HPDE6-E6E7 (cell line): ENCODE measurements at regions not wholly inside any gene's neighbourhood (a gene's known extent, or its start where the extent isn't known, plus 50 kb on each side); places are given as distances from the start of the nearest gene placed in this dataset.

ENCODE experiments used
- DNase-seq: peaks from one replicate; pipeline ENCODE4 v3.0.0; 2011; ENCODE audit warnings: missing footprints; ENCODE audit errors: extremely low spot score

DNA sequence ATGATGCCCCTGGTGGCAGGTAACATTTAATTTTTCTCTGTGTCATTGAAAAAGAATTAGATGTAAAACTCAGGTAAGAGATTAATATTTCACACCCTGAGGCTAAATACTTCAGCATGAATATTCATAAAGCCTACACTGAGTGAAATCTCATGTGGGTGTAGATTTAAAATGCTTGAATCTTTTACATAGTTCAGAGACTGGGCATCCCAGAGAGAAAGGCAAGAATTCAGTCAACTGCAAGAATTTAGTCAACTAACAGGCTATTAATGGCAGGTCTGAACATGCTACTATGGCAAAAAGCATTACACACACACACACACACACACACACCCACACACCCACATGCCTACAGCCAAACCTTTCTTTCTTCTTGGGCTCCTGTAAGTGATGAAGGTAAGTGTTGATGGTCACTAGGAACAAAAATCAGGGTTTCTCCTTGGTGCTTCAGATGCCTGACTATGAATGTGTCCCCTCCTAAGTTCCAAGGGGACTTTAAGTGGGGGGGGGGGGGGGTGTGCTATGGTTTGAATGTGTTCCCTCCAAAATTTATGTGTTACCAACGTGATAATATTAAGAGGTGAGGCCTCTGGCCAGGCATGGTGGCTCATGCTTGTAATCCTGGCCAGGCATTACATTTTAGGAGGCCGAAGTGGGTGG lies 63.7 kb upstream of the PSMD7 start:
- no peak for DNase-seq

DNA sequence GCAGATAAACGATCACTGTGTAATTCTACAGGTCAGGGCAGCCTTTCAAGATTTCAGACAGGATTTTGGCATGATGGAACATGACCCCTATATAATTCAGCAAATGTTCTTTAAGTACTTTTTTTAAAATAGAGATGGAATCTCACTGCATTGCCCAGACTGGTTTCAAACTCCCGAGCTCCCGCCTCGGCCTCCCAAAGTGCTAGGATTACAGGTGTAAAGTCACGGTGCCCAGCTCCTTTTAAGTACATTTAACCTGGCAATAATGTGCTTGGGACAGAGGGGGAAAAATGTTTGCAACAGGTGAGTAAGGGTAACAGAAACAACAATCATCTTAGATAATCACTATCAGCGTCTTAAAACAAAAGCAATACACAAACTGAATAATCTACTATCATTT lies 66.5 kb upstream of the PSMD7 start:
- no peak for DNase-seq

DNA sequence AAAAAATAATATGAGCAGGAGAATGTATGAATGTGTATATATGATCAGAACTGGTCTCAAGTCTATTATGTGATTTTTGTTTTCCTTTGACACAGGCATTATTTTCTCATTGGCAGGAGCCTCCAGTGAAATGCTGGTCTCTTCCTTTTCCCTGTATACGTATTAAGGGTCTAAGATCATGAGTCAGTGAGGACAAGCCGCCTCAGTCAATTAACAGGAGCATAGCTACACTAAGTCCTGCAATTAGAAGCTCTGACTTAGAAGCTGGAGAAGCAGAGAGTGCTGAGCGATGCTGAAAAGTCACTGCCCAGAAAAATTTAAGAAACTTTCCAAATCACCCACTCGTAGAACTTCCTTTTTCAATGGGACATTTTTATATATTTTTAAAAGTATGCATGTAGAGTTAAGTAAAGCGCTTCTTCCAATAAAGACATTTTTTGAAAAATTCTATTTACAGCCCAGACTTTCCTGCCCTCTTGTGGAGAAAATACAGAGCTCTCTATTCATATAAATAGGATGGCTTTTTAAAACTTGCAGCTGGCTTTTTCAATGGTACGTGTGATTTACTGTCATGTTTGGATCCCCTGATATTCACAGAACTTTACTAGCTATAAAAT lies 70.2 kb upstream of the PSMD7 start:
- DNase-seq = no peak

DNA sequence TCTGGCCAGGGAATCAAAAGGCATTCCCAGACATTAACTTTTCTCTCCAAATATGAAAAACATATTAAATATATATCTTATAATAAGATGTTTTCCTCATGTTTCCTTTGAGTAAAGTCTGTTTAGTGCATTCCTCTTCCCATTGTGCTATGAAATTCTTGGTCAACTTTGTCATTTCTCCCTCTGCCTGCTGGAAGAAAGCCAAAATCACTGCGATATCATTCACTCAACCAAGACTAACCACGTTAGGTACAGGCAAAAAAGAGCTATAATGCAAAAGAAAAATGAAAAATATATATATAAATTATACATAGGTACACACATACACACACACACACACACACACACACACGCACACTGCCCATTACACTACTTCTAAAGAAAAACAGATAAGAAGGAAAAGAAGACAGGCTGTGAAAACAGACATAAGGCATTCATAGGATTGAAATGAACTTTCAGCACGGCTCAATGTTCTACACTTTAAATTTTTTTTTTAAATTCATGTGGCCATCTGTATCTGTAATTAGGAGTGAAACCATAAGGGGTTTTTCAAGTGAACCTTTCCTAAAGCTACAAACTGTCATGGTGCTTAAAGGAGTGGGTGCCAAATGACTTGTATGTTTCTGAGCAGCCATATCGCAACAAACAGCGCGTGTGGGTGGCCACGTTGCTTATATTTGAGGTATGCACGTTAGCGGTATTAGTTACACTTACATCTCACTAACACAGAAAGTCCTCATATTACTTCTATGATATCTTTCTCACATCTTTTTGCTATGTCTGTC lies 71.6 kb upstream of the PSMD7 start:
- no peak for DNase-seq

DNA sequence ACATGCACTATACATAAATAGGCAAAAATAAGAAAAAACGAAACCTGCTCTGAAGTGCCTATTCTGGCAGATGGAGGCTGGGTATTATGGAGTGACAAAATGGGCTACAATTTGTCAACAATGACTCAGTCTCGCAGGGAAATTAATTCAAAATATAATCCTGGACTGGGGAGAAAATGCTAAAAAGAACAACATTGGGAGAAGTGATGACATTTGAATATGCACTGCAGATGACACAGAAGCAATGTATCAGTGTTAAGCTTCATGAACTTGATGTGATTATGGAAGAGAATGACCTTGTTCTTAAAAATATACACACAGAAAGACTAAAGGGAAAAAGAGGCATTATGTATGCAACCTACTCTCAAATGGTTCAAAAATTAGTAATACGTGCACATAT lies 74.8 kb upstream of the PSMD7 start:
- no peak for DNase-seq

DNA sequence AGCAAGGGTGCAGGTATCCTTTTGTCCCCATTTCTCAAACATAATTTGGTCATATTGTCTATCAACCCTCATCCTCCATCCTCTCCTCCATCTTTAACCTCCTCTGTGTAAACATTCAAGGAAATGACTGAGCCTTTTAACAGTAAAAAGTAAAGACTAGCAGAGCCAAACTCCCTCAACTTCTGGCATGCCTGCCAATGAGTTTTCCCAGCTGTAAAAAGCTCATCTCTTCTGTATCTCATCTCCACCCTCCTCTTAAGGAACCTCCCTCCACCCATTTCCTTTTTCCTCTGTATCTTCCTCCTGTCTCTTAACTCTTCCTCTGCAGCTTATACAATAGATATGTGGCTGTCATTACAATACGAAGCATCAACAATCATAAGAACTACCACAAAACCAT lies 76.9 kb upstream of the PSMD7 start:
- no peak for DNase-seq

DNA sequence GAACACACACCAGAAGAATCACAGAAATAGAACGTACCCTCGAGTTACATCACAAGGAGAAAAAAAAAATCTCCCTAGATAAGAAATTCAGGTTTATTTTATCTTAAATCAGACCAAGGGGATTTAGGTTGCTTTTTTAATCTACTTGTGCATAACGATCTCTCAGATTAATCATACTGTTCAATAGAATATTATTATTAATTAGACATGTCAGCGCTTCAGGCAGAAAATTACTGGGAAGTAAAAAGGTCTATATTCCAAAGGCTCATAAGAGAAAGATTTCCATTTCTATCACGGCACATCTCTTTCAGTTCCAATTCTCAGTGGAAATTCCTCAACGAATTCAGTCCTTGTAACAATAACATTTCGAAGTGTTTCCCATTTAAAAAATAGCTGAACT lies 77.7 kb upstream of the PSMD7 start:
- no peak for DNase-seq

DNA sequence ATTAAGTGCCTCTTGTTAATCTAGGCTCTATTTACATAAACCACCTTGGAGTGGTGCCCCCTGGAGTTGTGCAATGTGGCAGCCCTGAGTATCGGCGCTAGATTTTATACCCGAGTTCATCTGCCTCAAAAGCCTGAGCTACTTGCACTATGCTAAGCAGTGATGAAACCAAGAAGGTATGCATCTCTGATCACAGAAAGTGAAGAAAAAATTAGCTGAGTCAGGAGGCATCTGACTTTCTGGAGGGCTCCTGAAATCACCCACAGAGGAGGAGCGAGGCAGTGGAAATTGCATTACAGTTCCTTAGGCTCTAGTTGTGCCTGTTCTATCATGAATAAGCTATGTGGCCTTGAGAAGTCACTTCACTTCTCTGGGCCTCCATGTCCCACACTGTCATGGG lies 80.3 kb upstream of the PSMD7 start:
- DNase-seq = no peak

DNA sequence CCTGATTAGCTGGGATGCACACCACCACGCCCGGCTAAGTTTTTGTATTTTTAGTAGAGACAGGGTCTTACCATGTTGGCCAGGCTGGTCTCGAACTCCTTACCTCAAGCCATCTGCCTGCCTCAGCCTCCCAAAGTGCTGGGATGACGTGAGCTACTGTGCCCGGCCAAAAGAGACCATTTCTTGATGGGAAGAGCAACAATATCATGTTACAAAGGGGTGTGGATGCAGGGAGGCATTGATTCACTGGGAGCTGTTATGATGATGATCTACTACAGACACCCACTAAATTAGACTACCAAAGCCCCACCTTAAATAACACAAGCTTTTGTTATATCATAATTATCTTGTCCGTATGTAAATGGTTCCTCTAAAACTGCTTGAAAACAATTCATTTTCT lies 81.4 kb upstream of the PSMD7 start:
- no peak for DNase-seq

DNA sequence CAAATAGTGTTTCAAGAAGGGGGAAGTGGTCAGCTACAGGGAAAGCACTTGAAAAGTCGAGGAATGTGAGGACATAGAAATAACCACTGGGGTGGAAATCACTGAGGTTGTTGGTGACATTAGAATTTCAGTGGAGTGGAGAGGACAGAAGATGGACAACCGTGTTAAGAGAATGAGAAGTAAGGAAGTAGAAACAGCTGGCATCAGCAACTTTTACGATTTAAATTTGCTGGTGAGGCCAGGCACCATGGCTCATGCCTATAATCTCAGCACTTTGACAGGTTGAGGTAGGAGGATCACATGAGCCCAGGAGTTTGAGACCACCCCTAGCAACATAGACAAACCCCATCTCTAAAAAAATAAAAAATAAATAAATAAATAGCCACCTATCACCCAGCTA lies 83.2 kb upstream of the PSMD7 start:
- DNase-seq = no peak

DNA sequence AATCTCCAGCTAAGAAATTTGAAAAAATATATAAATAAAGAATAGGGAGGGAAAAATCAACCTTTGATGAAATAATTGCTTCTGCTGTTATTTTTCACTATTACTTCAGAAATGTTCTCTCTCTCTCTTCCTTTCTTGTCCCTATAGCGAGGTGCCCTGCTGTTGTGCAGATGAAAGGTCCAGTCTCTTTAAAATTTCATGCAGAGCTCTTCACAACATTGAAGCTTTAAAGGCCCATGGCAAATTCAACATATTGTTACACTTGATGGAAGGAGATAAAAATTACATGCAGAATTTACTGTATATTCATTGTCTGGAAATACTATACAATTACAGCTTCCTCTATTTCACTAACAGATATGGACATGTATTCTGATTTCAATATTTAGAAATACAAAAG lies 86.4 kb upstream of the PSMD7 start:
- DNase-seq = no peak

DNA sequence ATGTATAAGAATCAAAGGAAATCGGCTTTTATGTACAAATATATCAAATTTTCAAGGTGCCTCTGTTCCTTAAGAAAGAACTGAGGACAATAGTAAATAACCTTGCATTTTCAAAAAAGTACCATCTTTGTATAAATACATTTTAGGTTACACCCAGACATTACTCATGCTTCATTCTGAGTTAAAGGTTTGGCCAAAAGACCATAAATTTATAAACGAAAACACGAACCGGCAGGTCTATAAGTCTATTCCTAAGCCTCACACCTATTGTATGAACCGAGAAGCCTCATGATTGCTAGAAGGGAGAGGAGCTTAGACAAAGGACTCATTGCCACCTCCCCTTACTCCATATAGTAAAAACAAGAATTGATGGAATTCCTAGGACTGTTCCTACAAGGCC lies 94.6 kb upstream of the PSMD7 start:
- DNase-seq = no peak

DNA sequence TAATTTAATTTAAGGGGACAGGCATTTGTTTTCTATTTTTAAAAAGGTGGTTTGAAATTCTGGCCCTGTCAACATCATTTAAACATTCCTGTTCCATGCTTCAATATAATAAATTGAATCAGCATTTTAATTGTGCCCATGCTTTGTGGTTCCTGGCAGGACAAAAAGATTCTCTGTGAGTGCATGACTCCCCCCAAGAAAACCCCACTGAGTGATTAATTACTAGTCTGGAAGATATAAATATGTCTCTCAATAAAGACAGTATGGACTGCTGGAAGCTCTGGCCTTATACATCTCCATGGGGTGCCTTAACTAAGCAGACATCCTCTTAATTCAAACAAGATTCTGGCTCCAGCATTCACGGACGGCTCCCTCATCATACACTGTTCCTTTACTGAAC lies 95.0 kb upstream of the PSMD7 start:
- no peak for DNase-seq

DNA sequence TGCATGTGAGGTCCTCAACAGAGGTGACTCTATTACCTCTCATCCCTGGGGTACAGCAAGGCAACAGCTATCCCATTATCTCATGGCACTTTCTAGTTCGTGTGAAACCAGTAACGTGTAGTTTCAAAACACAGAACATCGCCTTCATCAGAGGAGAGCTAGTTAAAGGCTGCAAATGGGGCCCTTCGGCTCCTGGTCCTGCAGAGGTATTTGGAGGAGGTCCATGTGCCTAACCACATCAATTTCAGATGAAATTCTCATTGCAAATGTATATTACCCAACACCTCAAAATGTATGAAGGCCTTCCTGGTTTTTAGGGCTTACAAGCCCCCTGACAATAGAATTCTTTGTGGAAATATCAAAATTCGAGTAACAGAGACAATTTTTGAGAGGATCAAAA lies 95.7 kb upstream of the PSMD7 start:
- no peak for DNase-seq

DNA sequence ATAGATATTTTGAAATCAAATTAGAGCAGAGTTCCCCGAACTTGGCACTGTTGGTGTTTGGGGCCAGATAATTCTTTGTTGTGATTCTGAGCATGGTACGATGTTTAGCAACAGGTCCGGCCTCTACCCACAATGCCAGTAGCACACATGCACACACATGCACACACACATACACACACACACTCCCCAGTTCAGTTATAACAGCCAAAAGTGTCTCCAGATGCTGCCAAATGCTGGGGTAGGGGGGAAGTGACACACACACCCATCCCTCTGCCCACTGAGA lies 96.8 kb upstream of the PSMD7 start:
- DNase-seq = no peak

DNA sequence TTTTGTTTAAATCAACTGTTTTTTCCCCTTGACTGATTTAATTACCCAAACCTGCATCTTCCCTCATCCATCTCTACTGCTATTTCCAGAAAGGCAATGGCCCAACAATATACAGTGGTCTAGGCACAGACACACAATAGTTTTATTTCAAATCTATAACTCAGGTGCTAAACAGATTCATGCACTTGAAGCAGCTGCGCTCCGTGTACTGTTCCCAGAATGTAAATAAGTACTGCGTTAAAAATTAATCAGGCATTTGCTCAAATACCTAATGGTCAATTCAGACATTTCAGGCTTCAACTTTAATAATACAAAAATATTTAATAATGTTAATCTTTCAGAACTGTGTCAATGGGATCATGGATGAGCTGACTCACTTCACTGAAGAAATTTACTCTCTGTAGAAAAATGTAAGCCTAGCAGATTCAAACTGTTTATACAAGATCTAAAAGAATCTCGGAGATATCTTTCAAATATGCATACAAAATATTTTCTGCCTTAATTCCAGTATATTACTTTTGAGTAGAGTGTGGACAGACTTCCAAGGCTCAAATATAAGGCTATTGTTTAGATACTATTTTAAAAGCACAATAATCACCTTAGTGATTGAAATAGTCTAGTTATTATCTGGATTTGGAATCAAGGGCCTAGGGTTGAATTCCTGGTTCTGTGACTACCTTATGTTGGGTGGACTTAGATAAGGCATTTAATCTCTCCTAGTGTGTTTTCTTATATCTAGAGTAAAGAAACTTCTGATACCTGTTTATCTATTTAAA lies 97.4 kb upstream of the PSMD7 start:
- no peak for DNase-seq

DNA sequence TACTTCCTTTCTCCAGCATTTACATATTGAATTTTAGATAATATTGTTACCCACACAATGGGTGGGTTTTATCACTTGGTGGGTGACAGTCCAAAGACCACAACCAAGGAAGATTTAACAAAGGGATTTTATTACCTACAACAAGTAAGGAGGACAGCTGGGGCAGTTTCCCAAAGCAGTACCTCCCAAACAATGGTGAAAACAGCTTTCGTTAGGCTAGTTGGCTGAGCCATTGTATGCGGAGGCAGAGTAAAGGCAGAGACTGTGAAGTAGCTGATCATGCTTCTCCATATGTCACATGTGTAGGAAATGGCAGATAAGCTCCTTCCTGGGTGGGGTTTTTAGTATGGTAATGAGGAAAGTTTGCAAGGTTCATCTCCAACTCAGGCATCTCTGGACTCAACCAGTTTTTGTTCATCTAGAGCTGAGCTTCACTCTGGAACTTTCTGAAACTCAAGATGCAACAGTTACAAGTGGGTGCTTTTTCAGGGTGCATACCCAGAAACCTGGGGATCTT lies 104.3 kb upstream of the PSMD7 start:
- DNase-seq = no peak

DNA sequence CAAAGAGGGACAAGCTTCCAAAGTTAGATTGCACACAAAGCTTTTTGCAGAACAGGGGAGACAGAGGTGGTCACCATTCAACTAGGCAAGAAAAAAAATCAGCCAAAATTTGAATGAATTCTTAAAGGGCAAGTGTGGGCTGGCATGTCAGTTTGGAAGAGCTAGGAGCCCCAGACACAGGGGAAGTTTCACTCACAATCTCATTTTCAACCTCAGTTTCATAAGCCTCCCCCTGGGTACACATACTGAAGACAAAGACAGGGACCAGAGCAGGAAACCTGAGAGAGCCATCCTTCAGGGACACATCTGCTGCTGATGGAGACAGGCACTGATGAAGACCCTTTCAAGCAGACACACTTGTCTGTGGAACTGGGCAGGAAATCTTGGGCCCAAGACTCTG lies 106.3 kb upstream of the PSMD7 start:
- no peak for DNase-seq

DNA sequence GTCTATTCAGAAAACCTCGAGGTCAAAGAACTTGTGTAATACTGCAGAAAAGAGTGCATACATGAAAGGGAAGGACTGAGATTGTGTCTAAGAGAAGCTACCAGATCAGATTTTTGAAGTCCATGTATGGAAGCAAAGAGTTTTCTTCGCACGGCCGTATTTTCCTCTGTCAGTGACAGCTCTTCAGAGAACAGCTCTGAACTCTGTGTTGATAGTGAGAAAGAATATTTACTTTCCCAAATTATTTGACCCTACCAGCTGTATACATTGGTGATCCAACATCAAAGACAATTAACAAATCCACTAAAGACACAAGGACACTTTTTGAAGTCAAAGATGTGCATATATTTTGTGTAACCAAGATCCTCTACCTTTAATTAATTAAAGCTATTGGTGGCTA lies 107.8 kb upstream of the PSMD7 start:
- DNase-seq = no peak

DNA sequence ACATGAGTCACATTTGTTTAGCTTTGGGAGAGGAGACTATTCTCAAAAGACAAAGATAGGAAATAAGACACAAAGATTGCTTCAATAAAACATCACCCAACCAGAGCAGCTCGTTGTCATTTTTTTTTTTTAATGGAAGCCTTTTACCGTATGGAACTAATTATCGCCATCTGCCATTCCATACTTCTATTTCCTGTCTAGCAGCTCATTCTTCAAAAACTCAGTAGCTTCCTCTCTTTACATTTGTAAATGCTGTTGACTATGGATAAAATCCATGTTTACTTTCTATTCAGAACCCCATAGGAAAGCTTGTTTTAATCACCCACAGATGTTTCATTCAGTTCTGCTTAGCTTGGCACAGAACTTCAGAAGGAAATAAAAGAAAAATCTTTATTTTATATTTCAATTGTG lies 110.0 kb upstream of the PSMD7 start:
- DNase-seq = no peak

DNA sequence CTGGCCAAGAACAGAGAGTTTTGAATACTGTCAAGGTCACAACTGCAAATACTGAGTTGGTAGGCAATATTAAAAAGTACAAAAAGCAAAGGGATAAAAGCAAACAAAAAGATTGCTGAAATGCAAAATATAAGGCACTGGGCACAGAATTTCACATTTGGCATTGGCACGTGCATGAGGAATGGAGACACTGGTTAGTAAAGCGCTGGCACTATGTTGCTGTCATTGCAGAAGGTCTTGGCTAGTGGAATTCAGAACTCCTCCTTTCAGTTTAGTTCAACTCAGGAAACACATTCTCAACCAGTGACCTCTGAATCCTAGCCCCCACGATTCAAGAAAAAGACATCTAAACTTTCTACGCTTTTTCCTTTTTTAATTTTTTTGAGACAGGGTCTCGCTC lies 111.8 kb upstream of the PSMD7 start:
- DNase-seq = no peak

DNA sequence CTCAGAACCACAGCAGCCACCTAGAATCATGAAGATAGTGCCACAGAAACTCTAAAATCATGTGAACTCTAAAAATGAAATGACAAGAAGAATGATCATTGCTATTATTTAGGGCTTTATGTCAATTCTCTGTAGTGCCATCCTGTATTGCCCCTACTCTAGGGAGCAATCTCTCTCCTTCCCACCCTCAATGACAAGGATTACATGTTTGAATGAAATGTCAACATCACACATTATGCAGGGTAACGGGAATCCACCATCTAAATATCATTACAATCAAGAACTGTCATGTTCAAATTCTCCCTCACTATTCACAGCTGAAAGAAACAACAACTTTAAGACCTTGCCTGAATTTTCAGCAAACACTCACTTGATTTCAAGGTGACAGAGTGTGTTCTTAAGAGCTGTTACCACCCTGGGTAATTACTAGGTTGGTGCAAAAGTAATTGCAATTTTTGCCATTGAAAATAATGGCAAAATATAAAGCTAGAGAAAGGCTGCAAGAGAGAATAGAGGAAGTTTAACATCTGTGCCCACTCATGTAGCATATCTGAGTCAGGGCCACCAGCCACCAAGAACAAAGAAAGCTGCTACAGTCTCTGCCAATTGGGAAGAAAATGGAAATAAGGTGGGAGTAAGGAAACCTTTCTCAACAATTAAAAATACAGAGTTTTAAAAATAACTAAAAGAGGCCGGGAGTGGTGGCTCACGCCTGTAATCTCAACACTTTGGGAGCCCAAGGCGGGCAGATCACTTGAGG lies 112.8 kb upstream of the PSMD7 start:
- DNase-seq = no peak
